K562 (cell line): ENCODE measurements at regions not wholly inside any gene's neighbourhood (a gene's known extent, or its start where the extent isn't known, plus 50 kb on each side); places are given as distances from the start of the nearest gene placed in this dataset.

ENCODE experiments used
- CREM ChIP-seq: IDR thresholded peaks from 2 replicates; pipeline ENCODE4 v1.6.1; 2014; ENCODE audit warnings: antibody characterized with exemption, low read depth
- CSDE1 ChIP-seq, 2 experiments: fragments of 450-650 bp; IDR thresholded peaks; 2 replicates each; pipeline ENCODE4 v1.6.1; 2016; ENCODE audit warnings: mild to moderate bottlenecking in 1 of 2
- ELF2 ChIP-seq: fragments of 250-450 bp; sonication (Bioruptor Pico); IDR thresholded peaks from 2 replicates; pipeline ENCODE4 v1.5.0; 2021; ENCODE audit warnings: mild to moderate bottlenecking
- EZH2 ChIP-seq: IDR thresholded peaks from 2 replicates; pipeline ENCODE4 v1.6.1; 2012; ENCODE audit warnings: low read depth, mild to moderate bottlenecking, inconsistent platforms, low read length, borderline replicate concordance
- HMG20B ChIP-seq: fragments of 250-450 bp; sonication (Bioruptor Pico); IDR thresholded peaks from 2 replicates; pipeline ENCODE4 v1.5.0; 2021; ENCODE audit warnings: mild to moderate bottlenecking
- MEF2D ChIP-seq: conservative IDR thresholded peaks from 2 replicates; pipeline ENCODE4 v1.6.1; 2016; ENCODE audit warnings: low read depth, missing genetic modification characterization, missing compliant biosample characterization
- NELFE ChIP-seq: IDR thresholded peaks from 2 replicates; pipeline ENCODE4 v1.6.1; 2011; ENCODE audit warnings: mild to moderate bottlenecking; ENCODE audit not compliant: insufficient read depth, insufficient read length
- NFATC3 ChIP-seq: fragments of 450-650 bp; IDR thresholded peaks from 2 replicates; pipeline ENCODE4 v1.6.1; 2017; ENCODE audit warnings: mild to moderate bottlenecking
- NFIC ChIP-seq: fragments of 450-650 bp; IDR thresholded peaks from 2 replicates; pipeline ENCODE4 v1.6.1; 2017; ENCODE audit warnings: mild to moderate bottlenecking, inconsistent platforms
- PHB ChIP-seq: fragments of 250-450 bp; sonication (Bioruptor Pico); IDR thresholded peaks from 2 replicates; pipeline ENCODE4 v1.5.0; 2021
- RB1 ChIP-seq: fragments of 450-650 bp; IDR thresholded peaks from 2 replicates; pipeline ENCODE4 v1.6.1; 2017; ENCODE audit warnings: low read depth, mild to moderate bottlenecking
- RBM22 ChIP-seq: fragments of 200-400 bp; formaldehyde crosslinking; IDR thresholded peaks from 2 replicates; pipeline ENCODE4 v1.6.1; 2018; ENCODE audit warnings: low read length, low read depth; ENCODE audit not compliant: poor library complexity, severe bottlenecking
- RNF2 ChIP-seq: sonication (generic); IDR thresholded peaks from 2 replicates; pipeline ENCODE4 v1.6.1; 2016
- SMARCA5 ChIP-seq: fragments of 450-650 bp; IDR thresholded peaks from 2 replicates; pipeline ENCODE4 v1.6.1; 2016
- ZFP1 ChIP-seq: fragments of 450-650 bp; formaldehyde crosslinking; IDR thresholded peaks from 2 replicates; pipeline ENCODE4 v1.4.0; 2020; ENCODE audit warnings: mild to moderate bottlenecking, mixed read lengths
- ZNF143 ChIP-seq: sonication (generic); formaldehyde crosslinking; IDR thresholded peaks from 2 replicates; pipeline ENCODE4 v1.9.0; 2022; ENCODE audit warnings: mild to moderate bottlenecking, missing genetic modification reagents
- TF ChIP-seq, protein P1 (sequence below), 2 experiments: fragments of 250-450 bp in 1 of 2; fragments of 450-650 bp in 1 of 2; sonication (Bioruptor Pico) in 1 of 2; IDR thresholded peaks; 2 replicates each; pipeline versions ENCODE4 v1.6.1 to v1.8.0; 2016 to 2021; ENCODE audit warnings: mild to moderate bottlenecking in 2 of 2, moderate library complexity in 2 of 2, missing compliant biosample characterization in 1 of 2, missing genetic modification characterization in 1 of 2
- TF ChIP-seq, protein P2 (sequence below): fragments of 450-650 bp; formaldehyde crosslinking; IDR thresholded peaks from 2 replicates; pipeline ENCODE4 v1.4.0; 2020; ENCODE audit warnings: mild to moderate bottlenecking
- TF ChIP-seq, protein P3 (sequence below): fragments of 250-450 bp; sonication (Bioruptor Pico); IDR thresholded peaks from 2 replicates; pipeline ENCODE4 v1.8.0; 2021; ENCODE audit warnings: mild to moderate bottlenecking, moderate library complexity
- TF ChIP-seq, protein P4 (sequence below): fragments of 450-650 bp; IDR thresholded peaks from 2 replicates; pipeline ENCODE4 v1.6.1; 2017; ENCODE audit warnings: antibody characterized with exemption
- TF ChIP-seq, protein P5 (sequence below): fragments of 250-450 bp; sonication (Bioruptor Pico); IDR thresholded peaks from 2 replicates; pipeline ENCODE4 v1.5.0; 2021
- TF ChIP-seq, protein P6 (sequence below), 3 experiments: fragments of 200-800 bp in 1 of 3; sonication (Bioruptor generic) in 1 of 3; sonication (generic) in 1 of 3; formaldehyde crosslinking in 1 of 3; IDR thresholded peaks; 2 replicates each; pipeline versions ENCODE4 v1.6.1 to v1.8.0; 2016 to 2022; ENCODE audit warnings: mild to moderate bottlenecking in 2 of 3, missing compliant biosample characterization in 2 of 3, missing genetic modification characterization in 2 of 3, missing genetic modification reagents in 1 of 3

DNA sequence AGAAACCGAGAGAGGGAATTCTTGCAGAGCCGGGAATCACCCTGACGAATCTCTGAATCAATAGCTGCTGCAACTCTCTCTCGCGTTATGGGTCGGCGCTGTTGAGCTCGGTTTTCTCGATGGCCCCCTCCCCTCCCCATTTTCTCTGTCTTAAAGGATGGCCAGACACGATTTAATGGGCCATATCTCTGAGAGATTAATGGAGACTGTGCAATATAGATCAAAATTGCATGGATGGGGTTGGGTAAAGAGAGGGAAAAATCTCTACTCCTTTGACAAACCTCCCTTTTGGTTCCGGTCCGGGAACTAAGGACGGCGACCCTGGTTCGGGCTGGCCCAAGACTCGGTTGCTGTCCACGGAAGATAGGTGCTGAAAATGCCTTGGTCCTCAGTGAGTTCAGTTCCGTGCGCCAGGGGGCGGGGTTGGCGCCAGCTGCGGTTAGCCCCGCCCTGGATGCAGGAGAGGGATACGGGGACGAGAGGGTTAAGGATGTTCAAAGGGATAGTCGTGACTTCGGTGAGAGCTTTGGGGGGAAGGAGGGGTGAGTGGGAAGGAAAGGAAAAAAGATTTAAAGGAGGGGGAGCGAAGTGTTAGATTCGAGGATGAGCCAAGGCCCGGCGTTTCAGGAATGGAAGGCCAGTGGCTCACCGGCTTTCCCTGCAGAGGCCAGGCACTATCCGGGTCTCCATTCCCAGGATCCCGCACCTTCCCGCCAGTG is 103.6 kb upstream of the HSD17B12 start (continued):
- no peak for TF ChIP-seq NFATC3
- TF ChIP-seq RBM22, result no peak
- TF ChIP-seq CSDE1 (IDR thresholded peaks at IDR 0.05), result no peak
- no peak for TF ChIP-seq EZH2
- no peak for TF ChIP-seq ELF2 (CRISPR knock-in tag)
- TF ChIP-seq RB1, result 0 out of 2 replicates have a peak, but pooled peaks have one; percentile 29
- TF ChIP-seq, protein P1, sequence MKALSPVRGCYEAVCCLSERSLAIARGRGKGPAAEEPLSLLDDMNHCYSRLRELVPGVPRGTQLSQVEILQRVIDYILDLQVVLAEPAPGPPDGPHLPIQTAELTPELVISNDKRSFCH (CRISPR knock-in tag; IDR thresholded peaks at IDR 0.05), result no peak
- TF ChIP-seq, protein P1 (tag; IDR thresholded peaks at IDR 0.05), result no peak
- TF ChIP-seq ZNF143 (CRISPR knock-in tag), result no peak
- no peak for TF ChIP-seq NFIC
- TF ChIP-seq, protein P2, sequence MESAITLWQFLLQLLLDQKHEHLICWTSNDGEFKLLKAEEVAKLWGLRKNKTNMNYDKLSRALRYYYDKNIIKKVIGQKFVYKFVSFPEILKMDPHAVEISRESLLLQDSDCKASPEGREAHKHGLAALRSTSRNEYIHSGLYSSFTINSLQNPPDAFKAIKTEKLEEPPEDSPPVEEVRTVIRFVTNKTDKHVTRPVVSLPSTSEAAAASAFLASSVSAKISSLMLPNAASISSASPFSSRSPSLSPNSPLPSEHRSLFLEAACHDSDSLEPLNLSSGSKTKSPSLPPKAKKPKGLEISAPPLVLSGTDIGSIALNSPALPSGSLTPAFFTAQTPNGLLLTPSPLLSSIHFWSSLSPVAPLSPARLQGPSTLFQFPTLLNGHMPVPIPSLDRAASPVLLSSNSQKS (CRISPR knock-in tag), result no peak
- TF ChIP-seq, protein P3, sequence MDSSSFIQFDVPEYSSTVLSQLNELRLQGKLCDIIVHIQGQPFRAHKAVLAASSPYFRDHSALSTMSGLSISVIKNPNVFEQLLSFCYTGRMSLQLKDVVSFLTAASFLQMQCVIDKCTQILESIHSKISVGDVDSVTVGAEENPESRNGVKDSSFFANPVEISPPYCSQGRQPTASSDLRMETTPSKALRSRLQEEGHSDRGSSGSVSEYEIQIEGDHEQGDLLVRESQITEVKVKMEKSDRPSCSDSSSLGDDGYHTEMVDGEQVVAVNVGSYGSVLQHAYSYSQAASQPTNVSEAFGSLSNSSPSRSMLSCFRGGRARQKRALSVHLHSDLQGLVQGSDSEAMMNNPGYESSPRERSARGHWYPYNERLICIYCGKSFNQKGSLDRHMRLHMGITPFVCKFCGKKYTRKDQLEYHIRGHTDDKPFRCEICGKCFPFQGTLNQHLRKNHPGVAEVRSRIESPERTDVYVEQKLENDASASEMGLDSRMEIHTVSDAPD (CRISPR knock-in tag), result no peak
- no peak for TF ChIP-seq ZFP1 (CRISPR knock-in tag)
- TF ChIP-seq, protein P4, sequence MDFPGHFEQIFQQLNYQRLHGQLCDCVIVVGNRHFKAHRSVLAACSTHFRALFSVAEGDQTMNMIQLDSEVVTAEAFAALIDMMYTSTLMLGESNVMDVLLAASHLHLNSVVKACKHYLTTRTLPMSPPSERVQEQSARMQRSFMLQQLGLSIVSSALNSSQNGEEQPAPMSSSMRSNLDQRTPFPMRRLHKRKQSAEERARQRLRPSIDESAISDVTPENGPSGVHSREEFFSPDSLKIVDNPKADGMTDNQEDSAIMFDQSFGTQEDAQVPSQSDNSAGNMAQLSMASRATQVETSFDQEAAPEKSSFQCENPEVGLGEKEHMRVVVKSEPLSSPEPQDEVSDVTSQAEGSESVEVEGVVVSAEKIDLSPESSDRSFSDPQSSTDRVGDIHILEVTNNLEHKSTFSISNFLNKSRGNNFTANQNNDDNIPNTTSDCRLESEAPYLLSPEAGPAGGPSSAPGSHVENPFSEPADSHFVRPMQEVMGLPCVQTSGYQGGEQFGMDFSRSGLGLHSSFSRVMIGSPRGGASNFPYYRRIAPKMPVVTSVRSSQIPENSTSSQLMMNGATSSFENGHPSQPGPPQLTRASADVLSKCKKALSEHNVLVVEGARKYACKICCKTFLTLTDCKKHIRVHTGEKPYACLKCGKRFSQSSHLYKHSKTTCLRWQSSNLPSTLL, result no peak
- TF ChIP-seq HMG20B (CRISPR knock-in tag), result no peak
- no peak for TF ChIP-seq MEF2D (tag)
- no peak for TF ChIP-seq PHB (CRISPR knock-in tag)
- TF ChIP-seq SMARCA5, result no peak
- TF ChIP-seq NELFE, result no peak
- TF ChIP-seq, protein P5, sequence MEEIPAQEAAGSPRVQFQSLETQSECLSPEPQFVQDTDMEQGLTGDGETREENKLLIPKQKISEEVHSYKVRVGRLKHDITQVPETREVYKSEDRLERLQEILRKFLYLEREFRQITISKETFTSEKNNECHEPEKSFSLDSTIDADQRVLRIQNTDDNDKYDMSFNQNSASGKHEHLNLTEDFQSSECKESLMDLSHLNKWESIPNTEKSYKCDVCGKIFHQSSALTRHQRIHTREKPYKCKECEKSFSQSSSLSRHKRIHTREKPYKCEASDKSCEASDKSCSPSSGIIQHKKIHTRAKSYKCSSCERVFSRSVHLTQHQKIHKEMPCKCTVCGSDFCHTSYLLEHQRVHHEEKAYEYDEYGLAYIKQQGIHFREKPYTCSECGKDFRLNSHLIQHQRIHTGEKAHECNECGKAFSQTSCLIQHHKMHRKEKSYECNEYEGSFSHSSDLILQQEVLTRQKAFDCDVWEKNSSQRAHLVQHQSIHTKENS, result no peak
- no peak for TF ChIP-seq RNF2
- TF ChIP-seq, protein P6, sequence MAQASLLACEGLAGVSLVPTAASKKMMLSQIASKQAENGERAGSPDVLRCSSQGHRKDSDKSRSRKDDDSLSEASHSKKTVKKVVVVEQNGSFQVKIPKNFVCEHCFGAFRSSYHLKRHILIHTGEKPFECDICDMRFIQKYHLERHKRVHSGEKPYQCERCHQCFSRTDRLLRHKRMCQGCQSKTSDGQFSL (CRISPR knock-in tag; IDR thresholded peaks at IDR 0.05), result no peak
- TF ChIP-seq, protein P6 (tag; IDR thresholded peaks at IDR 0.05), result no peak
- peak; percentile 26; the same call in 1 of the 2 replicates for TF ChIP-seq CREM
